ENCODE measurements at regions not wholly inside any gene's neighbourhood (a gene's known extent, or its start where the extent isn't known, plus 50 kb on each side); places are given as distances from the start of the nearest gene placed in this dataset.
A peak's percentile ranks its signal among the peaks of the same experiment; 100 is the strongest.

GRCh38 chr6:139871803-139872510, 497.5 kb upstream of the CITED2 start:
- no peak overlapping the region for H3K4me3 ChIP-seq (ENCODE audit: low read depth, low read length)
- TF ChIP-seq MYC (IDR thresholded peaks at IDR 0.05; ENCODE audit: low read depth, low read length) (no peak), MAX (IDR thresholded peaks at IDR 0.05; ENCODE audit: low read depth, low read length) (no peak)
- DNase-seq (ENCODE audit: low read depth) = peak; percentile 42

- no peak for TF ChIP-seq MAX (IDR thresholded peaks at IDR 0.05; ENCODE audit: low read depth, low read length)
- no peak for TF ChIP-seq MYC (IDR thresholded peaks at IDR 0.05; ENCODE audit: low read depth, low read length)
- TF ChIP-seq POLR2A (IDR thresholded peaks at IDR 0.05; ENCODE audit: extremely low read depth, insufficient read length) = no peak
- no peak for DNase-seq (ENCODE audit: low read depth)
Measured at GRCh38 chr6:139871165-139871710, 496.8 kb upstream of the CITED2 start.

GRCh38 chr6:139868576-139868975, 494.1 kb upstream of the CITED2 start:
- DNase-seq (ENCODE audit: low read depth) = no peak
- no peak for TF ChIP-seq MAX (IDR thresholded peaks at IDR 0.05; ENCODE audit: low read depth, low read length)
- no peak for TF ChIP-seq CTCF (IDR thresholded peaks at IDR 0.05; ENCODE audit: low read depth, low read length)
- no peak for TF ChIP-seq POLR2A (IDR thresholded peaks at IDR 0.05; ENCODE audit: extremely low read depth, insufficient read length)
- no peak for TF ChIP-seq MYC (IDR thresholded peaks at IDR 0.05; ENCODE audit: low read depth, low read length)
- H3K4me3 ChIP-seq (ENCODE audit: low read depth, low read length) = no peak overlapping the region

More at GRCh38 chr6:139871165-139871710, 496.8 kb upstream of the CITED2 start:
- no peak overlapping the region for H3K4me3 ChIP-seq (ENCODE audit: low read depth, low read length)

- no peak for DNase-seq (ENCODE audit: low read depth)
- no peak overlapping the region for H3K4me3 ChIP-seq (ENCODE audit: low read depth, low read length)
- no peak for TF ChIP-seq POLR2A (IDR thresholded peaks at IDR 0.05; ENCODE audit: extremely low read depth, insufficient read length)
- TF ChIP-seq MYC (IDR thresholded peaks at IDR 0.05; ENCODE audit: low read depth, low read length) = no peak
- no peak for TF ChIP-seq CTCF (IDR thresholded peaks at IDR 0.05; ENCODE audit: low read depth, low read length)
- no peak for TF ChIP-seq MAX (IDR thresholded peaks at IDR 0.05; ENCODE audit: low read depth, low read length)
Measured at GRCh38 chr6:139863964-139864363, 489.5 kb upstream of the CITED2 start.

GRCh38 chr6:139863346-139863745, 488.9 kb upstream of the CITED2 start:
- H3K4me3 ChIP-seq (ENCODE audit: low read depth, low read length) = no peak overlapping the region
- DNase-seq (ENCODE audit: low read depth) = no peak
- TF ChIP-seq MAX (IDR thresholded peaks at IDR 0.05; ENCODE audit: low read depth, low read length) (no peak), POLR2A (IDR thresholded peaks at IDR 0.05; ENCODE audit: extremely low read depth, insufficient read length) (no peak), MYC (IDR thresholded peaks at IDR 0.05; ENCODE audit: low read depth, low read length) (no peak)

- no peak overlapping the region for H3K4me3 ChIP-seq (ENCODE audit: low read depth, low read length)
- no peak for DNase-seq (ENCODE audit: low read depth)
- TF ChIP-seq MYC (IDR thresholded peaks at IDR 0.05; ENCODE audit: low read depth, low read length) (no peak), MAX (IDR thresholded peaks at IDR 0.05; ENCODE audit: low read depth, low read length) (no peak), POLR2A (IDR thresholded peaks at IDR 0.05; ENCODE audit: extremely low read depth, insufficient read length) (no peak), CTCF (IDR thresholded peaks at IDR 0.05; ENCODE audit: low read depth, low read length) (no peak)
Measured at GRCh38 chr6:139862311-139862710, 487.9 kb upstream of the CITED2 start.

- no peak for DNase-seq (ENCODE audit: low read depth)
- no peak for TF ChIP-seq MYC (IDR thresholded peaks at IDR 0.05; ENCODE audit: low read depth, low read length)
- TF ChIP-seq CTCF (IDR thresholded peaks at IDR 0.05; ENCODE audit: low read depth, low read length) = no peak
- TF ChIP-seq MAX (IDR thresholded peaks at IDR 0.05; ENCODE audit: low read depth, low read length) = no peak
- no peak for TF ChIP-seq POLR2A (IDR thresholded peaks at IDR 0.05; ENCODE audit: extremely low read depth, insufficient read length)
- no peak overlapping the region for H3K4me3 ChIP-seq (ENCODE audit: low read depth, low read length)
Measured at GRCh38 chr6:139860203-139860602, 485.8 kb upstream of the CITED2 start.
